ENCODE measurements at regions not wholly inside any gene's neighbourhood (a gene's known extent, or its start where the extent isn't known, plus 50 kb on each side); places are given as distances from the start of the nearest gene placed in this dataset.

GRCh38 chr11:112616327-112617097 is 344.7 kb upstream of the NCAM1 start:
- TF ChIP-seq POLR2A (IDR thresholded peaks at IDR 0.05; ENCODE audit: low read length), result no peak
- TF ChIP-seq GATA1 (IDR thresholded peaks at IDR 0.05; ENCODE audit: low read depth, low read length), result no peak

Data from erythroblast (primary cell).